WTC11 (cell line): ENCODE measurements at regions not wholly inside any gene's neighbourhood (a gene's known extent, or its start where the extent isn't known, plus 50 kb on each side); places are given as distances from the start of the nearest gene placed in this dataset.
A peak's percentile ranks its signal among the peaks of the same experiment; 100 is the strongest.

Source experiments
- ATAC-seq: fragments of 200-7000 bp; cut with Tn5 transposase; 2 replicates; pipeline ENCODE4 v1.10.0; 2021; ENCODE audit warnings: mild to moderate bottlenecking, moderate library complexity
- CTCF ChIA-PET: fragments of 300-600 bp; sonication (Branson Sonifier 250); formaldehyde crosslinking; loops from one replicate; lab custom pipeline; 2021; ENCODE audit warnings: antibody characterized with exemption; lab: Charles Lee
- POLR2A ChIA-PET: fragments of 350-600 bp; sonication (Branson Sonifier 250); formaldehyde crosslinking; loops from one replicate; lab custom pipeline; 2021; ENCODE audit warnings: antibody characterized with exemption; lab: Charles Lee
- DNase-seq: peaks from one replicate; pipeline ENCODE4 v3.0.0; 2021; ENCODE audit warnings: low spot score
- H3K27ac Mint-ChIP-seq: 2 replicates; pipeline ENCODE4 v1.8.0; 2021; ENCODE audit warnings: mixed read lengths
- H3K27me3 Mint-ChIP-seq: 2 replicates; pipeline ENCODE4 v1.8.0; 2021; ENCODE audit warnings: low read depth, mild to moderate bottlenecking, moderate library complexity, mixed read lengths
- H3K36me3 Mint-ChIP-seq: 2 replicates; pipeline ENCODE4 v1.8.0; 2021; ENCODE audit warnings: mixed read lengths
- H3K4me1 Mint-ChIP-seq: 2 replicates; pipeline ENCODE4 v1.8.0; 2022; ENCODE audit warnings: mixed read lengths
- H3K4me3 Mint-ChIP-seq: 2 replicates; pipeline ENCODE4 v1.8.0; 2021; ENCODE audit warnings: mild to moderate bottlenecking, moderate library complexity, mixed read lengths
- H3K9me3 Mint-ChIP-seq: 2 replicates; pipeline ENCODE4 v1.8.0; 2021; ENCODE audit warnings: mixed read lengths
- ATF1 ChIP-seq: sonication (generic); formaldehyde crosslinking; IDR thresholded peaks from 2 replicates; pipeline ENCODE4 v1.8.1; 2023; ENCODE audit warnings: mild to moderate bottlenecking, moderate library complexity, missing genetic modification reagents
- ATF3 ChIP-seq: sonication (generic); formaldehyde crosslinking; conservative IDR thresholded peaks from 2 replicates; pipeline ENCODE4 v1.8.1; 2022; ENCODE audit warnings: mild to moderate bottlenecking, missing genetic modification reagents
- CTCF ChIP-seq: fragments of 200-600 bp; IDR thresholded peaks from 2 replicates; pipeline ENCODE4 v1.8.0; 2022; ENCODE audit warnings: antibody characterized with exemption
- JUN ChIP-seq: sonication (generic); formaldehyde crosslinking; IDR thresholded peaks from 2 replicates; pipeline ENCODE4 v1.8.0; 2023; ENCODE audit warnings: mild to moderate bottlenecking, missing genetic modification reagents
- MYBL2 ChIP-seq: sonication (generic); formaldehyde crosslinking; IDR thresholded peaks from 2 replicates; pipeline ENCODE4 v1.8.1; 2023; ENCODE audit warnings: mild to moderate bottlenecking, moderate library complexity, missing genetic modification reagents
- SOX15 ChIP-seq: fragments of 250-450 bp; sonication (Bioruptor Pico); IDR thresholded peaks from 2 replicates; pipeline ENCODE4 v1.9.0; 2021; ENCODE audit warnings: mild to moderate bottlenecking
- TCF7 ChIP-seq: sonication (generic); formaldehyde crosslinking; IDR thresholded peaks from 2 replicates; pipeline ENCODE4 v1.8.0; 2022; ENCODE audit warnings: mild to moderate bottlenecking, low read depth, missing genetic modification reagents, moderate library complexity
- TEAD4 ChIP-seq: sonication (generic); formaldehyde crosslinking; IDR thresholded peaks from 2 replicates; pipeline ENCODE4 v1.8.0; 2022; ENCODE audit warnings: mild to moderate bottlenecking, missing genetic modification reagents
- ZNF423 ChIP-seq: fragments of 250-450 bp; sonication (Bioruptor Pico); IDR thresholded peaks from 2 replicates; pipeline ENCODE4 v2.1.2; 2022; ENCODE audit warnings: mild to moderate bottlenecking, moderate library complexity
- ZNF425 ChIP-seq: fragments of 250-450 bp; sonication (Bioruptor Pico); conservative IDR thresholded peaks from 2 replicates; pipeline ENCODE4 v1.9.0; 2021; ENCODE audit warnings: mild to moderate bottlenecking

- Mint-ChIP-seq H3K27me3 (peaks cover 5% of the 10 kb centered on the region), H3K9me3 (peaks cover 18% of the 10 kb centered on the region), H3K36me3 (peaks cover 16% of the 10 kb centered on the region), H3K27ac (no peak overlapping the region), H3K4me3 (no peak overlapping the region)
- POLR2A ChIA-PET = no interaction called here
- CTCF ChIA-PET = interaction anchor here (0.6 kb wide), 1 partner anchor 263 kb away, joined by 4 read pairs; no protein-coding TSS in a partner anchor
- no peak for DNase-seq
- no peak for ATAC-seq
- TF ChIP-seq ATF1 (CRISPR knock-in tag) (no peak), TCF7 (CRISPR knock-in tag) (no peak), MYBL2 (CRISPR knock-in tag) (no peak)
- TF ChIP-seq, all 79 proteins: peak for 0
- peaks cover 13% of the 10 kb centered on the region for H3K4me1 Mint-ChIP-seq
Measured at GRCh38 chr5:73997960-73998359, 372.0 kb downstream of the ARHGEF28 start.

GRCh38 chr5:73996151-73996755, 370.3 kb downstream of the ARHGEF28 start:
- DNase-seq (no peak), ATAC-seq (no peak)
- Mint-ChIP-seq H3K27me3 (peaks cover 5% of the 10 kb centered on the region), H3K27ac (no peak overlapping the region), H3K4me1 (peaks cover 13% of the 10 kb centered on the region), H3K36me3 (peaks cover 16% of the 10 kb centered on the region), H3K4me3 (no peak overlapping the region), H3K9me3 (peaks cover 29% of the 10 kb centered on the region)
- TF ChIP-seq TEAD4 (no peak), ATF3 (CRISPR knock-in tag) (no peak), ZNF425 (no peak), CTCF (no peak), SOX15 (CRISPR knock-in tag) (no peak), JUN (CRISPR knock-in tag) (no peak)
- CTCF ChIA-PET = interaction anchor here (1.1 to 1.4 kb wide), 2 partner anchors 9 to 39 kb away, joined by 3 read pairs; no protein-coding TSS in a partner anchor
- POLR2A ChIA-PET = no interaction called here

- peaks cover 16% of the 10 kb centered on the region for H3K36me3 Mint-ChIP-seq
- peaks cover 29% of the 10 kb centered on the region for H3K9me3 Mint-ChIP-seq
- peaks cover 5% of the 10 kb centered on the region for H3K27me3 Mint-ChIP-seq
- CTCF ChIA-PET = no interaction called here
- peaks cover 13% of the 10 kb centered on the region for H3K4me1 Mint-ChIP-seq
- no peak overlapping the region for H3K4me3 Mint-ChIP-seq
- no peak for TF ChIP-seq ZNF423 (CRISPR knock-in tag)
- H3K27ac Mint-ChIP-seq = no peak overlapping the region
- POLR2A ChIA-PET = no interaction called here
- peak; percentile 83 for ATAC-seq
- DNase-seq = no peak
Measured at GRCh38 chr5:73994963-73995362, 369.0 kb downstream of the ARHGEF28 start.
